ENCODE measurements at regions not wholly inside any gene's neighbourhood (a gene's known extent, or its start where the extent isn't known, plus 50 kb on each side); places are given as distances from the start of the nearest gene placed in this dataset.

DNA sequence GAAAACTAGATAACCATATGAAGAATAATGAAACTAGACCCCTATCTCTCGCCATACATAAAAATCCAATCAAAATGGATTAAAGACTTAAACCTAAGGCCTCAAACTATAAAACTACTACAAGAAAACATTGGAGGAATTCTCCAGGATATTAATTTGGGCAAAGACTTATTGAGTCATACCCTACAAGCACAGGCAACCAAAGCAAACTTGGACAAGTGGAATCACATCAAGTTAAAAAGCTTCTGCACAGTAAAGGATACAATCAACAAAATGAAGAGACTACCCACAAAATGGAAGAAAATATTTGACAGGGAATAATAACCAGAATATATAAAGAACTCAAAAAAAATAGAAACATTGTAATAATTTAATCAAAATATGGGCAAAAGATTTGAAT, 505.4 kb downstream of the KCNT2 start:
- no peak for TF ChIP-seq NR3C1 (CRISPR knock-in tag; IDR thresholded peaks at IDR 0.05)
- no peak for TF ChIP-seq EP300 (IDR thresholded peaks at IDR 0.05; ENCODE audit: low read length)
- no peak for TF ChIP-seq GABPA (tag; conservative IDR thresholded peaks at IDR 0.05; ENCODE audit: low read depth)
- no peak for TF ChIP-seq POLR2A (conservative IDR thresholded peaks at IDR 0.05)
- TF ChIP-seq SMAD1 (IDR thresholded peaks at IDR 0.05; ENCODE audit: low read depth, low read length, partially characterized antibody) = no peak
- TF ChIP-seq, protein P1, sequence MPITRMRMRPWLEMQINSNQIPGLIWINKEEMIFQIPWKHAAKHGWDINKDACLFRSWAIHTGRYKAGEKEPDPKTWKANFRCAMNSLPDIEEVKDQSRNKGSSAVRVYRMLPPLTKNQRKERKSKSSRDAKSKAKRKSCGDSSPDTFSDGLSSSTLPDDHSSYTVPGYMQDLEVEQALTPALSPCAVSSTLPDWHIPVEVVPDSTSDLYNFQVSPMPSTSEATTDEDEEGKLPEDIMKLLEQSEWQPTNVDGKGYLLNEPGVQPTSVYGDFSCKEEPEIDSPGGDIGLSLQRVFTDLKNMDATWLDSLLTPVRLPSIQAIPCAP (CRISPR knock-in tag; IDR thresholded peaks at IDR 0.05; ENCODE audit: borderline replicate concordance) = no peak
- TF ChIP-seq, protein P2, sequence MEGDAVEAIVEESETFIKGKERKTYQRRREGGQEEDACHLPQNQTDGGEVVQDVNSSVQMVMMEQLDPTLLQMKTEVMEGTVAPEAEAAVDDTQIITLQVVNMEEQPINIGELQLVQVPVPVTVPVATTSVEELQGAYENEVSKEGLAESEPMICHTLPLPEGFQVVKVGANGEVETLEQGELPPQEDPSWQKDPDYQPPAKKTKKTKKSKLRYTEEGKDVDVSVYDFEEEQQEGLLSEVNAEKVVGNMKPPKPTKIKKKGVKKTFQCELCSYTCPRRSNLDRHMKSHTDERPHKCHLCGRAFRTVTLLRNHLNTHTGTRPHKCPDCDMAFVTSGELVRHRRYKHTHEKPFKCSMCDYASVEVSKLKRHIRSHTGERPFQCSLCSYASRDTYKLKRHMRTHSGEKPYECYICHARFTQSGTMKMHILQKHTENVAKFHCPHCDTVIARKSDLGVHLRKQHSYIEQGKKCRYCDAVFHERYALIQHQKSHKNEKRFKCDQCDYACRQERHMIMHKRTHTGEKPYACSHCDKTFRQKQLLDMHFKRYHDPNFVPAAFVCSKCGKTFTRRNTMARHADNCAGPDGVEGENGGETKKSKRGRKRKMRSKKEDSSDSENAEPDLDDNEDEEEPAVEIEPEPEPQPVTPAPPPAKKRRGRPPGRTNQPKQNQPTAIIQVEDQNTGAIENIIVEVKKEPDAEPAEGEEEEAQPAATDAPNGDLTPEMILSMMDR (IDR thresholded peaks at IDR 0.05 in 2 of 3, conservative IDR thresholded peaks at IDR 0.05 in 1 of 3; ENCODE audit: insufficient read depth in 2 of 3, low read depth in 1 of 3, low read length in 3 of 3) = no peak

All from K562 (cell line).